SJCRH30 (cell line): ENCODE measurements at regions not wholly inside any gene's neighbourhood (a gene's known extent, or its start where the extent isn't known, plus 50 kb on each side); places are given as distances from the start of the nearest gene placed in this dataset.

ENCODE experiments used
- DNase-seq, 2 experiments: peaks; one replicate each; pipeline ENCODE4 v3.0.0-alpha.2; 2015 to 2020
- H3K27ac ChIP-seq: fragments of 250-450 bp; sonication (Bioruptor Pico); 2 replicates; pipeline ENCODE4 v1.5.1; 2020; ENCODE audit warnings: mild to moderate bottlenecking, moderate library complexity
- H3K27me3 ChIP-seq: fragments of 250-450 bp; sonication (Bioruptor Pico); 2 replicates; pipeline ENCODE4 v1.5.1; 2020; ENCODE audit warnings: mild to moderate bottlenecking, moderate library complexity
- H3K36me3 ChIP-seq: fragments of 250-450 bp; sonication (Bioruptor Pico); 2 replicates; pipeline ENCODE4 v1.5.1; 2020; ENCODE audit warnings: mild to moderate bottlenecking, moderate library complexity
- H3K4me1 ChIP-seq: fragments of 250-450 bp; sonication (Bioruptor Pico); 2 replicates; pipeline ENCODE4 v1.5.1; 2020; ENCODE audit warnings: mild to moderate bottlenecking, moderate library complexity
- H3K4me3 ChIP-seq: fragments of 250-450 bp; sonication (Bioruptor Pico); 2 replicates; pipeline ENCODE4 v1.5.1; 2020; ENCODE audit warnings: mild to moderate bottlenecking, moderate library complexity
- H3K9me3 ChIP-seq: fragments of 250-450 bp; sonication (Bioruptor Pico); replicated peaks from 2 replicates; pipeline ENCODE4 v1.5.1; 2020; ENCODE audit warnings: mild to moderate bottlenecking, moderate library complexity

DNA sequence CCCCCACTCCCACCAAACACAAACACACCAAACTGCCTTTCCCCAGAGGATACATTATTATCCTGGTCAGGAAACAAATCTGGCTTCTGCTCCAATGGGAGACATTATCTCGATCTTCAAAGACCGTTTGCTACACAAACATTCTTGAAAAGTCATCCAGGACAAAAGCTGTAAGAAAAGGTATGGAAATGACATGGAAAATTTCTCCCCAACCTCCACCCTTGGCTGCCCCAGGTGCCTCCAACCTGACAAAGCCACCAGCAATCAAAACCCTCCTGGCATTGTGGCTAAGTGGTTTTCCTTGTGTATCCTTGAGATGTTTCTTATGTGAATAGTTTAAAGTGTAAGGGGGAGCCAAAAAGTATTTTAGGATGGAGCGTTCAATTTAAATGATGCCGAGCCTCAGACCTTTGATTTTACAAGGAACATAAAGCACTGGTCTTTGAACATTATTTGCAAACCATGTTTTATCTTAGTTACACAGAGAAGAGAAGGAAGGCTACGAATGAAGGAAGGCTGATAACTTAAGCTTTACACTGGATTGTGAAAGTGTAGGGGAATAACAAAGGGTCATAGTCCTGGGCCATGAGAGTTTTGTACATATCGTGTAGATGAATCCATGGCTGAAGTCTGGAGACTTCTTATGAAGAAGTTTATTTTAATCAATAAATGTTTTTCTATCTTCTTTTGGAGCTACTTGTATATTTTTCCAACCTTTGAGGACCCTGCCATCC is 418.9 kb upstream of the TMTC1 start:
- H3K27ac ChIP-seq, result no peak overlapping the region
- no peak for DNase-seq
- H3K36me3 ChIP-seq, result no peaks in the 10 kb centered on the region
- 0 out of 2 replicates have a peak, but pooled peaks cover 4% of the 10 kb centered on the region for H3K27me3 ChIP-seq
- H3K4me1 ChIP-seq, result no peaks in the 10 kb centered on the region
- H3K9me3 ChIP-seq, result peaks cover 4% of the 10 kb centered on the region; the same call in 1 of the 2 replicates
- no peak overlapping the region for H3K4me3 ChIP-seq

DNA sequence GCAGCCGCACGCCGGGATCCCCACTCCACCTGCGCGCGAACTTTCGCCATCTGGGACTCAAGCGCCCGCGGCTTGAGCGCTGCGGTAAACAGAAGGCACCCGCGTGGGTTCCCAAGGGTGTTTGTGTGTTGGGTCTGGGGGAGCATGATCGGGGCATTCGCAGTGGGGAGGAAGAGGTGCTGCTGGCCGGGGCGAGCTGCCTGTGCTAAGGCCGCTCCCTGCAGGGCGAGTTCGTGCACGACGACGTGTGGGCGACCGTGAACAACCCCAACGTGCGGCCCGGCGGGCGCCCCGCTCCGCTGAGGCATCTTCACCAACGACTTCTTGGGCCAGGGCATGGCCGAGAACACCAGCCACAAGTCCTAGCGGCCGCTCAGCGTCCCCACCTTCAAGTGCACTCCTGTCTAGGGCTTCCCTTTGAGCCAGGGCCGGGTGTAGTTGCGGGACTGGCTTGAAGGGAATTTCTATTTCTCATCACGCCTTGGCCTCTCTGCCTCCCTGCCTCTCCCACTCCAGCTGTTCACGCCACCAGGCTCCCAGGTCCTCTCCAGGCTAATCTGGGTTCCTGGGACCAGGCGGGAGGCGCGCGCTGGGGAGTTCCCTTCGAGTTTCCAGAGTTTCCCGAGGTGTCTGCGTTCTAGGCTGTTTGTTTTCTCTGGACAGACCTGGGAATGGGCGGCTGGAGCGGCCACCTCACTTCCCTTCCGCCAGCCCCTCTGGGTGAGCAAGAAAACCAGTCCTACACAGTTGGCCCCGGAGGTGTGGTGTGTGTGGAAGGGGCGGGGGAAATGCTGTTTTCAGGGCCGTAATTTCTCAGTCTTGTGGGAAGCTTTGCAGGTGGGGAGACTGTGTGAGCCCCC is 417.8 kb upstream of the TMTC1 start:
- no peak overlapping the region for H3K4me3 ChIP-seq
- DNase-seq, result no peak
- 0 out of 2 replicates have a peak, but pooled peaks cover 1% of the 10 kb centered on the region for H3K27me3 ChIP-seq
- no peak overlapping the region for H3K27ac ChIP-seq
- no peaks in the 10 kb centered on the region for H3K4me1 ChIP-seq
- H3K36me3 ChIP-seq, result no peaks in the 10 kb centered on the region
- H3K9me3 ChIP-seq, result peaks cover under 1% of the 10 kb centered on the region; the same call in 1 of the 2 replicates

DNA sequence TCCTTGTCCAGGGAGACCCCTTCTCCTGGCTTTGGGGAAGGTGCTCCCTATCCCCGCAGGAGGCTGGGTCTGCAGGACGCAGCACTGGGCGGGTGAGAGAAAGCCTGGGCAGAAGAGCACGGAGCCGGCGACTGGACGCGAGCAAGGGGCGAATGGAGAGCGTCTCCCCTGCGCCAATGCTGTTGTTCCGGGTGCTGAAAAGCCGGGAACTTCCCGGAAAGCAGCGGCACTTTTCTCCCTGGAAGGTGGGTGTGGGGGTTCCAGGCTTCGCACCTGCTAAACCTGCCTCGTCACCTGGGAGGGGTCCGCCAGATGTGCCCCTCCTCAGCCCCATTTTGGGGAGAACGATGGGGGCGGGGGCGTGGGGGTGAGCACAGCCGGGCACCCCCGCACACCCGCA is 417.1 kb upstream of the TMTC1 start:
- H3K9me3 ChIP-seq, result no peaks in the 10 kb centered on the region
- H3K36me3 ChIP-seq, result no peaks in the 10 kb centered on the region
- no peak overlapping the region for H3K4me3 ChIP-seq
- H3K27me3 ChIP-seq, result no peaks in the 10 kb centered on the region
- H3K27ac ChIP-seq, result no peak overlapping the region
- H3K4me1 ChIP-seq, result no peaks in the 10 kb centered on the region
- DNase-seq, result no peak

DNA sequence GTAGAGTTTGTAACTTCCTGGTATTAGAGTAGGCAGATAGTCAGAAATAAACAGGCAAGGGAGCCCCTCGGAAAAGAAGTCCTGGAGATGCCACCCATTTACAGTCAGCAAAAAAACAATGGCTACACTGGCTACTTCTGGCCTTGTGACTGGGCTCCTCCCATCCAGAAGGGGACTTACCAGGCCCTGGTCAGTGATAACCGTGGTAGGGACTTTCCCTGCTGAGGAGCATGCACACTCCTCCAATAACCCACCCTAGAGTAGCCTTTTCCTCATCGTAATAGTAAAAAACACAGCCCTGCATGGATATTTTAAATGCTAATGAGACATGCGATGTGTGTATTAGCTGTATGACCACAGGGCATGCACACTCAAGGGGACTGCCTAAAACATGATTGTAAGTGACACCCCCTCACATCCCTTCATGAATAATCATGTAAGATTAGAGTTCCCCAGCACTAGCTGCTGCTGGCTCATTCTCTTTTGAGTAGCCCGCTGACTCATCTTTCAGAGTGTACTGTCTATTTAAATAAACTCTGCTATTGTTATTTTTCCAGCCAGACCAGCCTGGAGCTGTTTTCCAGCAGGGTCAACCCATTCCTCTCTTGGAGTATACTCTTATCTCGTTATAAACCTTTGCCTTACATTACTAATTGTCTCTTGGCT is 413.8 kb upstream of the TMTC1 start:
- Histone ChIP-seq H3K36me3 (no peaks in the 10 kb centered on the region), H3K4me3 (no peak overlapping the region), H3K4me1 (no peaks in the 10 kb centered on the region), H3K9me3 (no peaks in the 10 kb centered on the region), H3K27me3 (no peaks in the 10 kb centered on the region), H3K27ac (no peak overlapping the region)
- peak in 1 of 2 experiments; percentile 11 for DNase-seq

DNA sequence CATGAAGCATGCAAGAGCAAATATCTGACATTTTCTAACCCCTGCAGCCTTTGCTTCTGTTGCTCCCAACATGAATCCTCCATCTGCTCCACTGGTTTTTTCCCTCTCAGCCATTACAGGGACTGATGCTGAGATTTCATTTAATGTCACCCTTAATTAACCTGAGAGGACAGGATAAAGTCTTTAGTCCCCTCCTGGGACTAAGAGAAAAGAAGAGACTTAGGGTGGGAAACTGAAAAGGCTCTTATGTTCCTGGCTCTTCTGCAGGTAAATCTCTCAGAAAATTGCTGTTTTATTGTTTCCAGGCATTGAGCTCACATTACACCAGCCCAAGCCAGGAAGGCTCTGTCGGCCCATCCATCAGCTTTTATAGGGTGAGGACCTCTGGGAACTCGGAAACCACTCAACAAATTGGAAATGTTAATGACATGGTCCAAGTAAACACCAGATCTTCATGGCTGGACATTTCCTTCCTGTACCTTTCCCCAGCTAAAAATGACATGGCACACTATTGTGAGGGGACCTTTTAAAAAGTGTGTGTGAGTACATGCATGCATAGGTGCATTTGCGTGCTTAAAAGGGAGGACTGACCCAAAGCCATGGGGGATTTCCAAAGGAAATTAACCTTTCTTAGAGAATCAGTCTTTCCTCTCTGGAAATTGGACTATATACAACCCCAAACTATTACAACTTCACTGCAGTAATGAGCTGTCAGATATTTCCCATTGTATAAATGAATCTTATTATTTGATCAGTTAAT is 408.1 kb upstream of the TMTC1 start:
- H3K36me3 ChIP-seq, result no peaks in the 10 kb centered on the region
- H3K4me3 ChIP-seq, result no peak overlapping the region
- no peak for DNase-seq

DNA sequence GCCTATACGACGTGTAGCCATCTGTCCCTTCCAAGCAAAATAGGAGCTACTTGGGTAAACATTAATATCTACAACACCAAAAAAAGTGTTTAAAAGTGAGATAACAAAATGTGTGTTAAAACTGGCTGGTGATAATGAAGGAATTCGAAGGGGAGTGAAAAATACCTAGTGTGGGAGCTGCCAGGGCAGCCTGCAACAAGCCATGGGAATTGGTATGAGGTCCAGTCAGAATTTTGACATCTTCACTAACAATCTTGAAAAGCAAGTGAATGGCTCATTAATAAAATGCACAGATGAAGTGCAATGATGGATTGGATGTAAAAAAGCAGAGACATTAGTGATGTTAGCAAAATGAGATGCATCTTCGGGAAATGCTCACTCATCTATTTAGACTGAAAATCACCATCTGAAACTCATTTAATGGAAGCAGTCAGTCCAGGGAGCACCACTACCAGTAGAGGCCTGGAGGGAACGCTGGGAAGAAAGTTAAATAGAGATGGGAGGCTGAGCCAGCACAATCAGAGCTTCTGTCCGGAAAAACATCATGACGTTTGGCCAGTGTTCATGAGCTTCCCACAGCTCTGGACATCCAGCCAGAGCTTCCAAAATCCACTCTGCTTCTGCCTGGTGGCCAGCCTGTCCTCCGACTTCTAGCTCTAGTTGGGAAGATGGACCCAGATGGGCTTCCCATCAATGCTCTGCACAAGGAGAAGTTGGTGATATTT is 405.0 kb upstream of the TMTC1 start:
- Histone ChIP-seq H3K36me3 (no peaks in the 10 kb centered on the region), H3K4me3 (no peak overlapping the region), H3K27ac (no peak overlapping the region), H3K27me3 (no peaks in the 10 kb centered on the region), H3K4me1 (no peaks in the 10 kb centered on the region), H3K9me3 (no peaks in the 10 kb centered on the region)
- no peak for DNase-seq

More for the DNA sequence above, 408.1 kb upstream of the TMTC1 start:
- H3K4me1 ChIP-seq, result no peaks in the 10 kb centered on the region
- no peaks in the 10 kb centered on the region for H3K9me3 ChIP-seq
- no peaks in the 10 kb centered on the region for H3K27me3 ChIP-seq
- no peak overlapping the region for H3K27ac ChIP-seq

DNA sequence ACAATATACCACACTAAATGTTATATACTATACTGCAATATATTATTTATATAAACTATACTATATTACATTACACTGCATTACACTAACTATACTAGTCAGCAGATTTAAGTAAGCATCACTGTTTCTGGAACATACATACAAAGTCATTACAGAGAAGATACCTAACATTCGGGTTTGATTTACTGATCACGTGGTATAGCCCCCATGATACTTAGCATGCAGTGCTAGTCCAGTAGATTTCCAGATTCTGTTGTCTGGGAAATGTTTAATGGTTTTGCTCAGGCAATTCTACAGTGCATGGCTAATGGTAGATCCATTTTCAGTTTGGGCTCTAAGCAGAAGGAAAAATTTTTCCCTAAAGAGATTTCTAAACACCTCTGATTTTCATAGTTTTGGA is 403.7 kb upstream of the TMTC1 start:
- H3K4me3 ChIP-seq, result no peak overlapping the region
- DNase-seq, result no peak
- H3K4me1 ChIP-seq, result no peaks in the 10 kb centered on the region
- no peaks in the 10 kb centered on the region for H3K27me3 ChIP-seq
- no peaks in the 10 kb centered on the region for H3K36me3 ChIP-seq
- no peaks in the 10 kb centered on the region for H3K9me3 ChIP-seq
- H3K27ac ChIP-seq, result no peak overlapping the region

DNA sequence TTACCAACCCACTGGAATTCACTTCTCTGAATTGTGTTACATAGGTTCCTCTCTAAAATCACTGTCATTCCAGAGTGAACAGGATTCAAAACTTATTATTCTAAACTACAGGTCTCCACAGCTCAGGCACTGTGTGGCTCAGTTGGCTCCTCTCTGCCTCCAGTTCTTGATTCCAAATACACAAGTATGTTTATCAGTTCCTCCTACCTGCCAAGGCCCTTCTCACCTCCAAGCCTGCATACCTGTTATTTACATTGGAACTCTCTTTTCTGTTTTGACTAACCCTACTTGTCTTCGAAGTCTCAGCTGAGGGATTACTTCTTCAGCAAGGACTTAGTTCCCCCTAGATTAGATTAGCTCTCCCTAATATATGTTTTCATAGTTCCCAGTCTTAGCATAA is 397.6 kb upstream of the TMTC1 start:
- no peak for DNase-seq
- Histone ChIP-seq H3K36me3 (no peaks in the 10 kb centered on the region), H3K4me3 (no peak overlapping the region)

DNA sequence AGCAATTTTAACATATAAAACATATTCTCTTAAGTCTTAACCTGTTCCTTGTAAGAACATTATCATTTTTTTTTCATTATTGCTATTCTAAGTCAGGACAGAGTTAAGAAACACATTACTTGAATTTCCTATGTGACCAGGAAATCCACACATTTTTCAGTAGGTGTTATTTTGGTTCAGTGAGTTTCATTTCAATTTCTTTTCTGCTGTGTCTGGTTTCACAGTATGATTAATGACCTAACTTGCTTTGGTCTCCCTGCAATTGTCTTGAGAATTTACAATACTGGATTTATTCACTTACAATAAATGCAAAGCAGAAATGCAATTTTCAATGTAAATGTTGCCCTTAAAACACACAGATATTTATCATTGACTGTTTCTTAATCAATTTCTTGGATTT is 396.9 kb upstream of the TMTC1 start:
- Histone ChIP-seq H3K27ac (no peak overlapping the region), H3K36me3 (no peaks in the 10 kb centered on the region), H3K4me1 (no peaks in the 10 kb centered on the region), H3K9me3 (peaks cover 2% of the 10 kb centered on the region; the same call in 1 of the 2 replicates), H3K4me3 (no peak overlapping the region), H3K27me3 (no peaks in the 10 kb centered on the region)
- no peak for DNase-seq

More for the DNA sequence above, 397.6 kb upstream of the TMTC1 start:
- no peaks in the 10 kb centered on the region for H3K4me1 ChIP-seq
- H3K27me3 ChIP-seq, result no peaks in the 10 kb centered on the region
- H3K9me3 ChIP-seq, result peaks cover 2% of the 10 kb centered on the region; the same call in 1 of the 2 replicates
- H3K27ac ChIP-seq, result no peak overlapping the region

DNA sequence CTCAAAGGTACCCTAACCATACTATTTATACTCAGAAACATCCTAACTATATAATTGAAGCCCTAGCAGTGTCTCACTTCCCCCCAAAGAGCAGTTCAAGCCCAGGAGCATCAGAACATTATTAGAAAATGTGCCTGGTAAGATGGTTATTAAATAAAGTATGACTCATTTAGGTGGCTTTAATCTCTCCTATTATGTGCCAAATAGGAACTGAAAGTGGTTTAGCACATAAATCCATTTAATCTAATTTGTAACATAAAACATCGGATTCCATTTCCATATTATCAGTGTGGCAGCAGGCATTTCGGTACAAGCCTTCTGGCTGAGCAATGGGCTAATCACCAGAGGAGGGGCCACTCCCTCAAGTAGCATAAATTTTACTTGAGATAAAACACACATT is 395.2 kb upstream of the TMTC1 start:
- Histone ChIP-seq H3K36me3 (no peaks in the 10 kb centered on the region), H3K4me1 (no peaks in the 10 kb centered on the region), H3K27ac (no peak overlapping the region), H3K27me3 (no peaks in the 10 kb centered on the region), H3K4me3 (no peak overlapping the region), H3K9me3 (peaks cover 2% of the 10 kb centered on the region; the same call in 1 of the 2 replicates)
- DNase-seq, result no peak

DNA sequence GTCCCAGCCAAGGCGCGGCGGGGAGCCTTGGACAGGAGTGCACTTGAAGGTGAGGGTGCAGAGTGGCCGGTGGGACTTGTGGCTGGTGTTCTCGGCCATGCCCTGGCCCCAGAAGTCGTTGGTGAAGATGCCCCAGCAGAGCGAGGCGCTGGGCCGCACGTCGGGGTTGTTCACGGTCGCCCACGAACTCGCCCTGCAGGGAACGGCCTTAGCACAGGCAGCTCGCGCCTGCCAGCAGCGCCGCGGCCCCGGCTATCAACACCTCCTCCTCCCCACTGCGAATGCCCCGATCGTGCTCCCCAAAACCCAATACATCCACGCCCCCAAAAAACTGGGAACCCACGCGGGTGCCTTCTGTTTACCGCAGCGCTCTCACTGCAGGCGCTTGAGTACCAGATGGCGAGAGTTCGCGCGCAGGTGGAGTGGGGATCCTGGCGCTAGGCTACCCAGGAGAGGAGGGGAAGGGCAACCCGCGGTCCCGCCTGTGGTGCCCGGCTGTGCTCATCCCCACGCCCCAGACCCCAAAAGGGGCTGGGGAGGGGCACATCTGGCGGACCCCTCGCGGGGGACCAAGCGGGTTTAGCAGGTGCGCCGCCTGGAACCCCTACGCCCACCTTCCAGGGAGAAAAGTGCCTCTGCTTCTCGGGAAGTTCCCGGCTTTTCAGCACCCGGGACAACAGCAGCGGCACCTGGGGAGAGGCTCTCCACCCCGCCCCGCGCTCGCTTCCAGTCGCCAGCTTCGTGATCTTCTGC is 386.3 kb upstream of the TMTC1 start:
- DNase-seq, result no peak
- Histone ChIP-seq H3K9me3 (no peaks in the 10 kb centered on the region; the same call in 1 of the 2 replicates), H3K4me1 (peaks cover 5% of the 10 kb centered on the region; the same call in 1 of the 2 replicates), H3K4me3 (no peak overlapping the region), H3K27me3 (no peaks in the 10 kb centered on the region), H3K36me3 (no peaks in the 10 kb centered on the region), H3K27ac (no peak overlapping the region)

DNA sequence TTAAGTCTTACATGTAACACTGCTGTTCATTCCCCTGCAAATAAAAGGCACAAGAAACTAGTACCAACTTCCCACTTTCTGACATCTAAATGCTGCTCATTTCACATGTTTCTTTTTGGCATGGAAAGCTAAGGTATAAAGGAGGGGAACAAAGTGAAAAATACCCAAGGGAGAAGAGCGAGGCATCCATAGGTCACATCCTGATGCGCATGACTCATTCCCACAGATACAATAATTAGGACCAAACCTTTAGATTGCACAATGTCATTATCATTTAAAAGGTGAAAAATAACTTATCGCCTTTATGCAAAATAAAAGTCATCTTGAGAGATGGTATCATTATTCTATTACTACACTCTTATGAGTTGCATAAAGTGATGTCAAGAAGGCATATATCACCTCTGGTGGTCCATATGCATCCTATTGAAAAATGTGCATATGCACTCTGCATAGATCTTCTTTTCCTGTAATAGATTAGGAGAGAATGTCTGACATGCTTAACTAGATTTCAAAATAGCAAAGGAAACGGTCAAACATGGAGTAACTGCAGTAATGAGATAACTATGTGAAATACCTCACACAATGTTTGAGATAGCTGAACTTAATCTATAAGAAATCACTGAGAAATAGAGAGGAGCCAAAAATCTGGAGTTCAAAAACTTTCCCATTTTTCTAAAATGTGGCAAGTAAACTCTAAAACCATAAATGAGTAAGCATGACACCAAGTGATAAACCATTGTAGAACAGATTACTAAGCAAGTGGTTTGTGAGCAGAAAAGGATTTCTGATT is 382.5 kb upstream of the TMTC1 start:
- Histone ChIP-seq H3K4me1 (peaks cover 8% of the 10 kb centered on the region; the same call in 1 of the 2 replicates), H3K36me3 (no peaks in the 10 kb centered on the region), H3K27ac (no peak overlapping the region), H3K9me3 (no peaks in the 10 kb centered on the region; the same call in 1 of the 2 replicates), H3K4me3 (no peak overlapping the region), H3K27me3 (no peaks in the 10 kb centered on the region)
- no peak for DNase-seq
